Ishikawa (cell line): ENCODE measurements at regions not wholly inside any gene's neighbourhood (a gene's known extent, or its start where the extent isn't known, plus 50 kb on each side); places are given as distances from the start of the nearest gene placed in this dataset.

ENCODE experiments used
- CEBPB ChIP-seq: IDR thresholded peaks from 2 replicates; pipeline ENCODE4 v1.6.1; 2012
- CREB1 ChIP-seq: IDR thresholded peaks from 2 replicates; pipeline ENCODE4 v1.6.1; 2012; ENCODE audit warnings: low read depth
- EGR1 ChIP-seq: IDR thresholded peaks from 2 replicates; pipeline ENCODE4 v1.6.1; 2012
- EP300 ChIP-seq: IDR thresholded peaks from 2 replicates; pipeline ENCODE4 v1.6.1; 2012; ENCODE audit warnings: borderline replicate concordance
- FOXM1 ChIP-seq: IDR thresholded peaks from 2 replicates; pipeline ENCODE4 v1.6.1; 2012; ENCODE audit warnings: low read depth, borderline replicate concordance
- MAX ChIP-seq: IDR thresholded peaks from 2 replicates; pipeline ENCODE4 v1.6.1; 2012
- NFIC ChIP-seq: IDR thresholded peaks from 2 replicates; pipeline ENCODE4 v1.6.1; 2012
- RAD21 ChIP-seq: IDR thresholded peaks from 2 replicates; pipeline ENCODE4 v1.6.1; 2012; ENCODE audit warnings: low read depth
- REST ChIP-seq: IDR thresholded peaks from 2 replicates; pipeline ENCODE4 v1.6.1; 2012; ENCODE audit warnings: low read depth, mild to moderate bottlenecking
- TAF1 ChIP-seq: IDR thresholded peaks from 2 replicates; pipeline ENCODE4 v1.6.1; 2012; ENCODE audit warnings: low read depth, mild to moderate bottlenecking
- TCF12 ChIP-seq: IDR thresholded peaks from 2 replicates; pipeline ENCODE4 v1.6.1; 2012; ENCODE audit warnings: low read depth
- TEAD4 ChIP-seq: IDR thresholded peaks from 2 replicates; pipeline ENCODE4 v1.6.1; 2012
- USF1 ChIP-seq: IDR thresholded peaks from 2 replicates; pipeline ENCODE4 v1.6.1; 2012
- YY1 ChIP-seq: IDR thresholded peaks from 2 replicates; pipeline ENCODE4 v1.6.1; 2012; ENCODE audit warnings: low read depth
- ZBTB7A ChIP-seq: IDR thresholded peaks from 2 replicates; pipeline ENCODE4 v1.6.1; 2012; ENCODE audit warnings: low read depth

GRCh38 chr3:124516333-124516732, 213.9 kb upstream of the UMPS start:
- TF ChIP-seq CEBPB = no peak
- no peak for TF ChIP-seq TAF1
- no peak for TF ChIP-seq ZBTB7A
- no peak for TF ChIP-seq USF1
- no peak for TF ChIP-seq TEAD4
- TF ChIP-seq CREB1 = no peak
- no peak for TF ChIP-seq EP300
- no peak for TF ChIP-seq REST
- TF ChIP-seq MAX = no peak
- no peak for TF ChIP-seq NFIC
- TF ChIP-seq EGR1 = no peak
- no peak for TF ChIP-seq TCF12
- TF ChIP-seq FOXM1 = no peak

GRCh38 chr3:124517306-124517705, 212.9 kb upstream of the UMPS start:
- TF ChIP-seq MAX (no peak), CEBPB (no peak), TAF1 (no peak), ZBTB7A (no peak), TEAD4 (no peak), TCF12 (no peak), REST (no peak), EGR1 (no peak), YY1 (no peak), USF1 (no peak), NFIC (no peak), EP300 (no peak), FOXM1 (no peak), CREB1 (no peak), RAD21 (no peak)

- TF ChIP-seq FOXM1 (no peak), NFIC (no peak), YY1 (no peak), CREB1 (no peak), EP300 (no peak)
These were observed 211.9 kb upstream of the UMPS start for GRCh38 chr3:124518350-124518749.

- TF ChIP-seq CEBPB = no peak
- no peak for TF ChIP-seq MAX
- no peak for TF ChIP-seq USF1
- no peak for TF ChIP-seq REST
- TF ChIP-seq TCF12 = no peak
- TF ChIP-seq FOXM1 = no peak
- no peak for TF ChIP-seq RAD21
- no peak for TF ChIP-seq TAF1
- no peak for TF ChIP-seq NFIC
- TF ChIP-seq EP300 = no peak
These were observed 210.6 kb upstream of the UMPS start for GRCh38 chr3:124519591-124520194.
